Tibial nerve (tissue), 4 donors: ENCODE measurements at regions not wholly inside any gene's neighbourhood (a gene's known extent, or its start where the extent isn't known, plus 50 kb on each side); places are given as distances from the start of the nearest gene placed in this dataset.

Experiments
- EP300 ChIP-seq, 2 donors: sonication (generic); formaldehyde crosslinking; IDR thresholded peaks; one replicate each; pipeline ENCODE4 v1.6.1; 2017; ENCODE audit warnings: antibody characterized with exemption in 2 of 2, mild to moderate bottlenecking in 1 of 2
- POLR2A ChIP-seq, 2 donors: fragments of 450-650 bp; IDR thresholded peaks; one replicate each; pipeline ENCODE4 v1.6.1; 2017; ENCODE audit warnings: antibody characterized with exemption in 2 of 2, mild to moderate bottlenecking in 2 of 2, moderate library complexity in 2 of 2
- TF ChIP-seq, protein P1 (sequence below), 5 experiments: fragments of 200-600 bp in 3 of 5; fragments of 450-650 bp in 2 of 5; sonication (generic) in 3 of 5; IDR thresholded peaks; one replicate each; pipeline ENCODE4 v1.5.1; 2016 to 2019; ENCODE audit warnings: antibody characterized with exemption in 5 of 5, mild to moderate bottlenecking in 3 of 5, moderate library complexity in 2 of 5

DNA sequence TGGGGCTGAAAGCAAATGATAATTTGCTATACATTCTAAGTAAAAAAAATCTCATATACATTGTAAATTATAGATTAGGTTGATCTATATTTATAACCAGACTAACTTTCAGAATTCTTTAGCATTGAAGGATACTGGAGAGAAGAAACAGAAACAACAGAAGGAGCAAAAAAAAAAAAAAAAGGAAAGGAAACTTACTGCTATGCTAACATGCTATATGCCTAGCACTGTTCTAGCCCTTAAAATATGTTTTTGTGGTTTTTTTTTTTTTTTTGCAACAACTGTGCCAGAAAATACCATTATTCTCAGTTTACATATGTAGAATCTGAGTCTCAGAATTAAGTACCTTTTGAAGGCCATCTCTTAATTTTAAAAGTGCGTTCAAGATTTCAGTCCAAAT is 204.9 kb upstream of the MC4R start:
- TF ChIP-seq, protein P1, sequence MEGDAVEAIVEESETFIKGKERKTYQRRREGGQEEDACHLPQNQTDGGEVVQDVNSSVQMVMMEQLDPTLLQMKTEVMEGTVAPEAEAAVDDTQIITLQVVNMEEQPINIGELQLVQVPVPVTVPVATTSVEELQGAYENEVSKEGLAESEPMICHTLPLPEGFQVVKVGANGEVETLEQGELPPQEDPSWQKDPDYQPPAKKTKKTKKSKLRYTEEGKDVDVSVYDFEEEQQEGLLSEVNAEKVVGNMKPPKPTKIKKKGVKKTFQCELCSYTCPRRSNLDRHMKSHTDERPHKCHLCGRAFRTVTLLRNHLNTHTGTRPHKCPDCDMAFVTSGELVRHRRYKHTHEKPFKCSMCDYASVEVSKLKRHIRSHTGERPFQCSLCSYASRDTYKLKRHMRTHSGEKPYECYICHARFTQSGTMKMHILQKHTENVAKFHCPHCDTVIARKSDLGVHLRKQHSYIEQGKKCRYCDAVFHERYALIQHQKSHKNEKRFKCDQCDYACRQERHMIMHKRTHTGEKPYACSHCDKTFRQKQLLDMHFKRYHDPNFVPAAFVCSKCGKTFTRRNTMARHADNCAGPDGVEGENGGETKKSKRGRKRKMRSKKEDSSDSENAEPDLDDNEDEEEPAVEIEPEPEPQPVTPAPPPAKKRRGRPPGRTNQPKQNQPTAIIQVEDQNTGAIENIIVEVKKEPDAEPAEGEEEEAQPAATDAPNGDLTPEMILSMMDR (IDR thresholded peaks at IDR 0.05), result no peak
- TF ChIP-seq POLR2A (IDR thresholded peaks at IDR 0.05), result no peak
- no peak for TF ChIP-seq EP300 (IDR thresholded peaks at IDR 0.05)
